ENCODE measurements at regions not wholly inside any gene's neighbourhood (a gene's known extent, or its start where the extent isn't known, plus 50 kb on each side); places are given as distances from the start of the nearest gene placed in this dataset.
A peak's percentile ranks its signal among the peaks of the same experiment; 100 is the strongest.

- no peaks in the 10 kb centered on the region for H3K27me3 Mint-ChIP-seq (ENCODE audit: low read depth)
- no peak overlapping the region for H3K27ac Mint-ChIP-seq (ENCODE audit: unreplicated experiment)
- no peaks in the 10 kb centered on the region for H3K4me1 Mint-ChIP-seq (ENCODE audit: low read depth)
- DNase-seq (ENCODE audit: low spot score), result no peak
- H3K4me3 Mint-ChIP-seq (ENCODE audit: unreplicated experiment), result no peak overlapping the region
- H3K9me3 Mint-ChIP-seq (ENCODE audit: low read depth), result no peaks in the 10 kb centered on the region
- H3K36me3 Mint-ChIP-seq (ENCODE audit: low read depth), result peaks cover 2% of the 10 kb centered on the region
- TF ChIP-seq CTCF (IDR thresholded peaks at IDR 0.05), result peak; percentile 56
Measured at GRCh38 chr3:146382386-146382785, 87.0 kb downstream of the PLSCR2 start.

GRCh38 chr3:146380046-146380445 is 89.3 kb downstream of the PLSCR2 start:
- no peak for DNase-seq (ENCODE audit: low spot score)
- H3K4me3 Mint-ChIP-seq (ENCODE audit: unreplicated experiment), result no peak overlapping the region
- H3K36me3 Mint-ChIP-seq (ENCODE audit: low read depth), result no peaks in the 10 kb centered on the region
- H3K4me1 Mint-ChIP-seq (ENCODE audit: low read depth), result no peaks in the 10 kb centered on the region
- no peak overlapping the region for H3K27ac Mint-ChIP-seq (ENCODE audit: unreplicated experiment)
- no peaks in the 10 kb centered on the region for H3K9me3 Mint-ChIP-seq (ENCODE audit: low read depth)
- H3K27me3 Mint-ChIP-seq (ENCODE audit: low read depth), result no peaks in the 10 kb centered on the region
- no peak for TF ChIP-seq CTCF (IDR thresholded peaks at IDR 0.05)

- Mint-ChIP-seq H3K27me3 (ENCODE audit: low read depth) (no peaks in the 10 kb centered on the region), H3K9me3 (ENCODE audit: low read depth) (peaks cover 20% of the 10 kb centered on the region), H3K36me3 (ENCODE audit: low read depth) (peaks cover 11% of the 10 kb centered on the region), H3K4me3 (ENCODE audit: unreplicated experiment) (no peak overlapping the region), H3K27ac (ENCODE audit: unreplicated experiment) (no peak overlapping the region), H3K4me1 (ENCODE audit: low read depth) (no peaks in the 10 kb centered on the region)
- no peak for DNase-seq (ENCODE audit: low spot score)
- TF ChIP-seq CTCF (IDR thresholded peaks at IDR 0.05), result no peak
Measured at GRCh38 chr3:146375219-146375618, 94.1 kb downstream of the PLSCR2 start.

- H3K4me1 Mint-ChIP-seq (ENCODE audit: low read depth), result no peaks in the 10 kb centered on the region
- no peak overlapping the region for H3K27ac Mint-ChIP-seq (ENCODE audit: unreplicated experiment)
- no peak for TF ChIP-seq CTCF (IDR thresholded peaks at IDR 0.05)
- peaks cover 20% of the 10 kb centered on the region for H3K9me3 Mint-ChIP-seq (ENCODE audit: low read depth)
- H3K4me3 Mint-ChIP-seq (ENCODE audit: unreplicated experiment), result no peak overlapping the region
- no peak for DNase-seq (ENCODE audit: low spot score)
- peaks cover 11% of the 10 kb centered on the region for H3K36me3 Mint-ChIP-seq (ENCODE audit: low read depth)
- no peaks in the 10 kb centered on the region for H3K27me3 Mint-ChIP-seq (ENCODE audit: low read depth)
Measured at GRCh38 chr3:146374146-146374545, 95.2 kb downstream of the PLSCR2 start.

GRCh38 chr3:146371902-146372301 is 97.5 kb downstream of the PLSCR2 start:
- DNase-seq (ENCODE audit: low spot score), result no peak
- H3K4me3 Mint-ChIP-seq (ENCODE audit: unreplicated experiment), result no peak overlapping the region
- TF ChIP-seq CTCF (IDR thresholded peaks at IDR 0.05), result no peak
- peaks cover 11% of the 10 kb centered on the region for H3K36me3 Mint-ChIP-seq (ENCODE audit: low read depth)
- no peak overlapping the region for H3K27ac Mint-ChIP-seq (ENCODE audit: unreplicated experiment)
- H3K4me1 Mint-ChIP-seq (ENCODE audit: low read depth), result no peaks in the 10 kb centered on the region
- peaks cover 20% of the 10 kb centered on the region for H3K9me3 Mint-ChIP-seq (ENCODE audit: low read depth)
- no peaks in the 10 kb centered on the region for H3K27me3 Mint-ChIP-seq (ENCODE audit: low read depth)
